ENCODE measurements at regions not wholly inside any gene's neighbourhood (a gene's known extent, or its start where the extent isn't known, plus 50 kb on each side); places are given as distances from the start of the nearest gene placed in this dataset.
A peak's percentile ranks its signal among the peaks of the same experiment; 100 is the strongest.

DNA sequence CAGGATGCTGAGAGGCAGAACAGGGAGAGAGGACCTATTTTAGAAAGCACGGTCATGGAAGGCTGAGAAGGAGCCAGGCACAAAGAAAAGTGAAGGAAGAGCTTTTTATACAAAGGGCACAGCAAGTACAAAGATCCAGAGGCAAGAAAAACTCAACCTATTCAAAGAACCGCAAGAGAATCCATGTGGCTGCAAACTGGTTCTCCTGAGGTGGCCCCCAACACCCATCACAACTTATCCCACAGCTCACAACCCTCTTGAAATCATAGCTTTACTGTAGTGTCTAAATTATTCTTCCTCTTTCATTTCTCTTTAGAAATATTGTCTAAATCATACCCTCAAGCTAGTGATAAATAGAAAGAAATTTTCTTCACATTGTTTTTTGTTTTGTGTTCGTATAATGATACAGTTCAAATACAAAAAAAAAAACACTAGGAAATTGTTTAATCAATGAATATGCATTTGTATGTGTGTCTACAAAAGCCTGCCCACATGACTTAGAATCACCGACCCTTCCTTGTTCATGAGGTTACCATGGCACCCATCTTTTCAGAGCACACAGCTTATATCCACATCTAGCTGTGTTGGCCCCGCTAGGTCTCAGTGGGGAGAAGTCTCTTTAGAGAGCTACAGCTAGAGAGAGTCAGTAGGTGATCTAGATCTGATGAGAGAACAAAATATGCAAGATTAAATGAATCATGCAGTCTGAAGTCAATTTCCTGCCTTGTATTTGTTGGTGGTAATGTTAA, 126.9 kb upstream of the DCLK2 start:
- H3K27ac Mint-ChIP-seq: no peak overlapping the region
- no peaks in the 10 kb centered on the region for H3K4me1 Mint-ChIP-seq
- DNase-seq: no peak
- no peak overlapping the region for H3K4me3 Mint-ChIP-seq
- H3K9me3 Mint-ChIP-seq: peaks cover 0 to 3% (median 0%) of the 10 kb centered on the region in 6 donors
- peaks cover 0 to 4% (median 2%) of the 10 kb centered on the region in 3 donors for H3K27me3 Mint-ChIP-seq (ENCODE audit: low read depth in 3 of 3)
- no peaks in the 10 kb centered on the region for H3K36me3 Mint-ChIP-seq

GRCh38 chr4:149952101-149952500, 126.1 kb upstream of the DCLK2 start:
- H3K27me3 Mint-ChIP-seq (ENCODE audit: low read depth in 3 of 3): peaks cover 0 to 2% (median 1%) of the 10 kb centered on the region in 3 donors
- no peaks in the 10 kb centered on the region for H3K4me1 Mint-ChIP-seq
- DNase-seq: no peak
- H3K9me3 Mint-ChIP-seq: peaks cover 0 to 3% (median 0%) of the 10 kb centered on the region in 6 donors
- H3K4me3 Mint-ChIP-seq: no peak overlapping the region
- no peaks in the 10 kb centered on the region for H3K36me3 Mint-ChIP-seq
- no peak overlapping the region for H3K27ac Mint-ChIP-seq

- Mint-ChIP-seq H3K36me3 (no peaks in the 10 kb centered on the region), H3K27ac (no peak overlapping the region), H3K4me1 (no peaks in the 10 kb centered on the region), H3K27me3 (ENCODE audit: low read depth in 3 of 3) (peaks cover 0 to 2% (median 1%) of the 10 kb centered on the region in 3 donors), H3K4me3 (no peak overlapping the region), H3K9me3 (peaks cover 0 to 3% (median 0%) of the 10 kb centered on the region in 6 donors)
- DNase-seq: no peak
These were observed 125.5 kb upstream of the DCLK2 start for GRCh38 chr4:149952716-149953115.

- peaks cover 0 to 3% (median 2%) of the 10 kb centered on the region in 3 donors for H3K27me3 Mint-ChIP-seq (ENCODE audit: low read depth in 3 of 3)
- no peak overlapping the region for H3K27ac Mint-ChIP-seq
- H3K4me1 Mint-ChIP-seq: no peaks in the 10 kb centered on the region
- H3K36me3 Mint-ChIP-seq: no peaks in the 10 kb centered on the region
- no peak for DNase-seq
- H3K4me3 Mint-ChIP-seq: no peak overlapping the region
- H3K9me3 Mint-ChIP-seq: peaks cover 0 to 3% (median 0%) of the 10 kb centered on the region in 6 donors
These were observed 122.4 kb upstream of the DCLK2 start for GRCh38 chr4:149955780-149956390.

DNA sequence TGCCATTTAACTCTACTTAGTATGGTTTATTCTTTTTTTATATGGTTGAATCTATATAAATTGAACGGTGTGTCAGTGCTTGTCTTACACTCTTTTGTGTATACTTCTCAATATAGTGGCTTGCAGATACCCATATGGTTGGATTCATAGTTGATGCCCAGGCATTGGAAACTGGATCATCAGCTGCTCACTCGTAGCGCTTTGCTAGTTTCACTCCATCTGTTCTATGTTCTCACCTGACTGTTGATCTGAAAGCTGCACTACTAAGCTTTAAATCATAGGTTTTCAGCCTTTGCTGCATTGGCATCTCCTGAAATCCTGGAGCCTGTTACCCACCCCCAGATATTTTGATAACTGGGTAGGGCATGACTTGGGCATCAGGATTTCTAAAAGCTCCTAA, 121.6 kb upstream of the DCLK2 start:
- Mint-ChIP-seq H3K4me3 (no peak overlapping the region), H3K4me1 (no peaks in the 10 kb centered on the region), H3K9me3 (peaks cover 0 to 3% (median 0%) of the 10 kb centered on the region in 6 donors)

DNA sequence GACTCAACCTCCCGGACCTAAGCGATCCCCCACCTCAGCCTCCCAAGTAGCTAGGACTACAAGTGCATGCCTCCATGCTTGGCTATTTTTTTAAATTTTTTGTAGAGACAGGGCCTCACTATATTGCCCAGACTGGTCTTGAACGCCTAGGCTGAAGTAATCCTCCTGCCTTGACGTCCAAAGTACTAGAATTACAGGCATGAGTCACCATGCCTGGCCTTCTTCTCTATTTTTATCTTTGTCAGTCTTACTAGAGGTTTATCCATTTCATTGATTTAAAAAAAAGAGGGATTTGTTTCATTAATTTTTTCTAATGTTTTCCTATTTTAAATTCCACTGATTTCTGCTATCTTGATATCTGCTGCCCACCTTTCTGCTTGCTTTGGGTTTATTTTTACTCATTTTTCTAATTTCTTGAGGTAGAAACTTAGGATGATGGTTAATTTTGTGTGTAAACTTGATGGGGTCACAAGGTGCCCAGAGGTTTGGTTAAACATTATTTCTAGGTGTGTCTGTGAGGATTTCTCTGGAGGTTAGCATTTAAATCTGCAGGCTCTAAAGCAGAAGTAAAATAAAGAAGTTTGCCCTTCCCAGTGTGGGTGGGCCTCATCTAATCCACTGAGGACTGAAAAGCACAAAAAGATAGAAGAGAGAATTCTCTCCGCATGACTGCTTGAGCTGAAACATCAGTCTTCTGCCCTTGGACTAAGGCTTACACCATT, 116.2 kb upstream of the DCLK2 start:
- H3K27ac Mint-ChIP-seq: no peak overlapping the region
- DNase-seq: no peak
- H3K9me3 Mint-ChIP-seq: peaks cover 0 to 5% (median 0%) of the 10 kb centered on the region in 6 donors
- peaks cover 0 to 4% (median 2%) of the 10 kb centered on the region in 3 donors for H3K27me3 Mint-ChIP-seq (ENCODE audit: low read depth in 3 of 3)
- H3K36me3 Mint-ChIP-seq: no peaks in the 10 kb centered on the region
- H3K4me1 Mint-ChIP-seq: no peaks in the 10 kb centered on the region
- H3K4me3 Mint-ChIP-seq: no peak overlapping the region

More for the DNA sequence above, 121.6 kb upstream of the DCLK2 start:
- DNase-seq: no peak
- peaks cover 0 to 3% (median 2%) of the 10 kb centered on the region in 3 donors for H3K27me3 Mint-ChIP-seq (ENCODE audit: low read depth in 3 of 3)
- no peaks in the 10 kb centered on the region for H3K36me3 Mint-ChIP-seq
- no peak overlapping the region for H3K27ac Mint-ChIP-seq

GRCh38 chr4:149964001-149964796, 114.0 kb upstream of the DCLK2 start:
- H3K27me3 Mint-ChIP-seq (ENCODE audit: low read depth in 3 of 3): peaks cover 0 to 5% (median 2%) of the 10 kb centered on the region in 3 donors
- H3K4me1 Mint-ChIP-seq: no peaks in the 10 kb centered on the region
- no peak for DNase-seq
- no peaks in the 10 kb centered on the region for H3K36me3 Mint-ChIP-seq
- H3K27ac Mint-ChIP-seq: no peak overlapping the region
- H3K9me3 Mint-ChIP-seq: peaks cover 0 to 5% (median 0%) of the 10 kb centered on the region in 6 donors
- H3K4me3 Mint-ChIP-seq: no peak overlapping the region

DNA sequence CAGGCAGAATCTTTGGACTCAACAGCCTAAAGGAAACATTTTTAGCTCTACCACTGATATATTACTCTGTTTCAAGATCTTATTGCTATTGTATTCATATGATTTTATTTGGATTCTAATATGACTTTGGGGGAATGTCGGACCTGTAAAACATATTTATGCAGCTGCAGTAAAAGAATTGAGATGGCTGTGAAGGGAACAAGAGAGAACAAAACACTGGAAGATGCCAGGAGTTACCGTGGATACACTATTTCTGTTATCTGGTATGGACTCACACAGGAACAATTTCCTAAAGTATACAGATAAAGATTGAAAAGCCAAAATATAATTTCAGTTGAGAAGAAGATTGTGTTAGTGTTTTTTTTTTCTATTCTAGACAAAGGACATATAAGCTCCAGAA, 113.0 kb upstream of the DCLK2 start:
- no peak overlapping the region for H3K4me3 Mint-ChIP-seq
- DNase-seq: no peak
- H3K27ac Mint-ChIP-seq: no peak overlapping the region
- peaks cover 0 to 5% (median 0%) of the 10 kb centered on the region in 6 donors for H3K9me3 Mint-ChIP-seq
- H3K4me1 Mint-ChIP-seq: no peaks in the 10 kb centered on the region
- peaks cover 1 to 5% (median 2%) of the 10 kb centered on the region in 3 donors for H3K27me3 Mint-ChIP-seq (ENCODE audit: low read depth in 3 of 3)
- H3K36me3 Mint-ChIP-seq: no peaks in the 10 kb centered on the region

GRCh38 chr4:149972407-149972806, 105.8 kb upstream of the DCLK2 start:
- Mint-ChIP-seq H3K4me1 (no peaks in the 10 kb centered on the region), H3K27me3 (ENCODE audit: low read depth in 3 of 3) (peaks cover 0 to 10% (median 8%) of the 10 kb centered on the region in 3 donors), H3K4me3 (no peak overlapping the region), H3K36me3 (no peaks in the 10 kb centered on the region), H3K9me3 (peaks cover 0 to 4% (median 0%) of the 10 kb centered on the region in 6 donors), H3K27ac (no peak overlapping the region)
- no peak for DNase-seq

- no peak overlapping the region for H3K4me3 Mint-ChIP-seq
- no peaks in the 10 kb centered on the region for H3K36me3 Mint-ChIP-seq
- H3K27me3 Mint-ChIP-seq (ENCODE audit: low read depth in 3 of 3): peaks cover 0 to 10% (median 8%) of the 10 kb centered on the region in 3 donors
- no peak for DNase-seq
- no peak overlapping the region for H3K27ac Mint-ChIP-seq
- H3K9me3 Mint-ChIP-seq: peaks cover 0 to 4% (median 0%) of the 10 kb centered on the region in 6 donors
- no peaks in the 10 kb centered on the region for H3K4me1 Mint-ChIP-seq
These were observed 105.1 kb upstream of the DCLK2 start for GRCh38 chr4:149973181-149973580.

- H3K4me3 Mint-ChIP-seq: no peak overlapping the region
These were observed 103.1 kb upstream of the DCLK2 start for GRCh38 chr4:149975172-149975571.

GRCh38 chr4:149980121-149980682, 98.0 kb upstream of the DCLK2 start:
- no peak for DNase-seq
- Mint-ChIP-seq H3K27ac (no peak overlapping the region), H3K27me3 (ENCODE audit: low read depth in 3 of 3) (peaks cover 0 to 5% (median 5%) of the 10 kb centered on the region in 3 donors), H3K4me3 (no peak overlapping the region), H3K36me3 (no peaks in the 10 kb centered on the region), H3K4me1 (no peaks in the 10 kb centered on the region), H3K9me3 (peaks cover 0 to 4% (median 0%) of the 10 kb centered on the region in 6 donors)

More at GRCh38 chr4:149975172-149975571, 103.1 kb upstream of the DCLK2 start:
- Mint-ChIP-seq H3K9me3 (peaks cover 0 to 4% (median 0%) of the 10 kb centered on the region in 6 donors), H3K4me1 (no peaks in the 10 kb centered on the region), H3K36me3 (no peaks in the 10 kb centered on the region), H3K27me3 (ENCODE audit: low read depth in 3 of 3) (peaks cover 0 to 9% (median 8%) of the 10 kb centered on the region in 3 donors), H3K27ac (no peak overlapping the region)
- DNase-seq: no peak

DNA sequence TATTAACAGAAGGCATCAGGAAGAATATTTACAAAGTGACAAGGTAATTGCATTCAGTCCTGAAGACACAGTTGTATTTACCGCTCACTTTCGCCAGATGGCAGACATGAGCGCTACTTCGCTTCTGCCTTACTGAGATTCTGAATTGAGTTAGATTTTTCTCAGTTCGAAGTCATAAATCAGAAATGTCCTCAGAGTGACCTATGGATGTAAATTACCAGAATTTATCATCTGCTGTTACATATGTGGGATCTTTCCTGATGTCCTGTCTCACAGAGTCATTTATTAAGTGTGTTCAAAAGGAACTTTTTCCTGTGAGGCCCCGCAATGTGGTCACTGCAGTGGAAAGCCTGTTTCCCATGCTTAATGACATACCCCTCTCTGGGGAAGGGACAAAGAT, 97.3 kb upstream of the DCLK2 start:
- Mint-ChIP-seq H3K27me3 (ENCODE audit: low read depth in 3 of 3) (peaks cover 0 to 5% (median 0%) of the 10 kb centered on the region in 3 donors), H3K36me3 (no peaks in the 10 kb centered on the region), H3K4me1 (no peaks in the 10 kb centered on the region), H3K27ac (no peak overlapping the region), H3K4me3 (no peak overlapping the region), H3K9me3 (peaks cover 0 to 4% (median 0%) of the 10 kb centered on the region in 6 donors)
- DNase-seq: peak; percentile 2 to 9 (median 8)
